HepG2 (cell line): ENCODE measurements at regions not wholly inside any gene's neighbourhood (a gene's known extent, or its start where the extent isn't known, plus 50 kb on each side); places are given as distances from the start of the nearest gene placed in this dataset.

ENCODE experiments used
- ATAC-seq: fragments of 200-7000 bp; cut with Tn5 transposase; 3 replicates; pipeline ENCODE4 v1.9.1; 2020; ENCODE audit warnings: mild to moderate bottlenecking, moderate library complexity
- BruUV-seq: library from RNA; stranded (reverse); fragments of 400-500 nt; replicated peaks from 2 replicates; lab custom pipeline; 2021; lab: Mats Ljungman, UMichigan
- CTCF ChIA-PET: fragments of 300-600 bp; formaldehyde crosslinking; extraction: SDS; loops from one replicate; lab custom pipeline; 2021; ENCODE audit warnings: low total read pairs, inconsistent platforms, low intra/inter-chr PET ratio; lab: Yijun Ruan, JAX
- POLR2A ChIA-PET: fragments of 350-600 bp; sonication (Branson Sonifier 250); formaldehyde crosslinking; loops from one replicate; lab custom pipeline; 2020; ENCODE audit warnings: antibody characterized with exemption, inconsistent platforms; lab: Yijun Ruan, JAX
- DNase-seq: peaks from one replicate; pipeline ENCODE4 v3.0.0-alpha.2; 2015; ENCODE audit warnings: low spot score
- FAIRE-seq: peaks from 3 replicates; lab custom pipeline; 2011; peaks lifted over from hg19 to GRCh38; lab: Jason Lieb, UNC
- H2AFZ ChIP-seq: one replicate; pipeline ENCODE4 v1.6.1; 2011; ENCODE audit warnings: low read length, inconsistent platforms
- H3K27ac ChIP-seq: fragments of 300-600 bp; 3 replicates; pipeline ENCODE4 v1.8.0; 2011; ENCODE audit warnings: mixed run types, mild to moderate bottlenecking, mixed read lengths, low read length, inconsistent platforms; ENCODE audit not compliant: insufficient read depth; ENCODE audit errors: extremely low read length
- H3K27me3 ChIP-seq, 2 experiments: fragments of 200-600 bp in 1 of 2; 2 replicates in 1 of 2; 3 replicates in 1 of 2; pipeline versions ENCODE4 v1.6.0 to v1.8.0; 2011; ENCODE audit warnings: low read length in 2 of 2, mild to moderate bottlenecking in 2 of 2, moderate library complexity in 2 of 2, inconsistent platforms in 1 of 2; ENCODE audit not compliant: insufficient read depth in 2 of 2, control insufficient read depth in 1 of 2
- H3K36me3 ChIP-seq, 2 experiments: fragments of 200-600 bp in 1 of 2; replicated peaks in 1 of 2; 2 replicates in 1 of 2; 3 replicates in 1 of 2; pipeline versions ENCODE4 v1.5.1 to v1.8.0; 2011; ENCODE audit warnings: low read length in 2 of 2, inconsistent platforms in 1 of 2; ENCODE audit not compliant: insufficient read depth in 2 of 2, control insufficient read depth in 1 of 2
- H3K4me1 ChIP-seq: 2 replicates; pipeline ENCODE4 v1.5.1; 2012; ENCODE audit warnings: low read length, inconsistent platforms; ENCODE audit not compliant: insufficient read depth
- H3K4me2 ChIP-seq: 2 replicates; pipeline ENCODE4 v1.6.0; 2011; ENCODE audit warnings: low read depth, low read length, inconsistent platforms
- H3K4me3 ChIP-seq, 3 experiments: fragments of 200-600 bp in 1 of 3; sonication (generic), shearing (Covaris generic) in 1 of 3; replicated peaks in 1 of 3; 2 replicates each; pipeline ENCODE4 v1.5.1; 2011 to 2016; ENCODE audit warnings: low read length in 3 of 3, inconsistent platforms in 2 of 3, low read depth in 2 of 3, mild to moderate bottlenecking in 2 of 3, control low read depth in 1 of 3, mixed read lengths in 1 of 3; ENCODE audit not compliant: insufficient read depth in 1 of 3
- H3K79me2 ChIP-seq: one replicate; pipeline ENCODE4 v1.6.1; 2011; ENCODE audit warnings: low read length, inconsistent platforms; ENCODE audit not compliant: insufficient read depth
- H3K9ac ChIP-seq: 2 replicates; pipeline ENCODE4 v1.6.0; 2011; ENCODE audit warnings: mild to moderate bottlenecking, low read depth, low read length, inconsistent platforms; ENCODE audit not compliant: insufficient read depth
- H3K9me3 ChIP-seq: 2 replicates; pipeline ENCODE4 v1.5.1; 2012; ENCODE audit warnings: mild to moderate bottlenecking, low read length
- H4K20me1 ChIP-seq: 2 replicates; pipeline ENCODE4 v1.6.0; 2011; ENCODE audit warnings: inconsistent platforms, mild to moderate bottlenecking, low read length, moderate library complexity; ENCODE audit not compliant: insufficient read depth
- HHEX ChIP-seq: IDR thresholded peaks from 2 replicates; pipeline ENCODE4 v1.6.1; 2016; ENCODE audit warnings: control low read depth
- HNF4G ChIP-seq, 2 experiments: sonication (generic) in 1 of 2; formaldehyde crosslinking in 1 of 2; IDR thresholded peaks; 2 replicates each; pipeline versions ENCODE4 v1.4.0 to v1.6.1; 2011 to 2020; ENCODE audit warnings: borderline replicate concordance in 2 of 2, low read depth in 2 of 2, mild to moderate bottlenecking in 2 of 2, low read length in 1 of 2, missing genetic modification reagents in 1 of 2, moderate library complexity in 1 of 2
- HNRNPH1 ChIP-seq: fragments of 200-400 bp; formaldehyde crosslinking; optimal IDR thresholded peaks from 2 replicates; pipeline ENCODE3; 2017; ENCODE audit warnings: mild to moderate bottlenecking, low read depth, low read length
- MBNL3 ChIP-seq: fragments of 250-450 bp; sonication (Bioruptor Pico); conservative IDR thresholded peaks from 2 replicates; pipeline ENCODE4 v1.8.0; 2022; ENCODE audit warnings: mild to moderate bottlenecking, inconsistent platforms
- NFE2L2 ChIP-seq: fragments of 150-350 bp; IDR thresholded peaks from 2 replicates; pipeline ENCODE4 v1.6.1; 2014; ENCODE audit warnings: low read length
- PBX3 ChIP-seq: sonication (generic); formaldehyde crosslinking; IDR thresholded peaks from 2 replicates; pipeline ENCODE4 v1.8.1; 2023; ENCODE audit warnings: missing genetic modification reagents, inconsistent platforms, borderline replicate concordance
- PLRG1 ChIP-seq: fragments of 450-650 bp; conservative IDR thresholded peaks from 2 replicates; pipeline ENCODE4 v1.6.1; 2016
- POLR2G ChIP-seq: fragments of 200-400 bp; formaldehyde crosslinking; IDR thresholded peaks from 2 replicates; pipeline ENCODE4 v1.6.1; 2018; ENCODE audit warnings: mild to moderate bottlenecking, low read depth, low read length, moderate library complexity
- SMC3 ChIP-seq: IDR thresholded peaks from 2 replicates; pipeline ENCODE4 v1.6.1; 2011; ENCODE audit warnings: low read length, improper control_type of control experiment
- SP5 ChIP-seq: IDR thresholded peaks from 2 replicates; pipeline ENCODE4 v1.6.1; 2016; ENCODE audit warnings: low read depth, borderline replicate concordance
- ZC3H4 ChIP-seq: sonication (generic); formaldehyde crosslinking; IDR thresholded peaks from 2 replicates; pipeline ENCODE4 v1.4.0; 2020; ENCODE audit warnings: missing genetic modification reagents, borderline replicate concordance
- ZFP90 ChIP-seq: sonication (generic); formaldehyde crosslinking; IDR thresholded peaks from 2 replicates; pipeline ENCODE4 v1.8.0; 2022; ENCODE audit warnings: missing genetic modification reagents, mild to moderate bottlenecking, inconsistent platforms, borderline replicate concordance
- ZNF350 ChIP-seq: sonication (generic); formaldehyde crosslinking; IDR thresholded peaks from 2 replicates; pipeline ENCODE4 v1.4.0; 2020; ENCODE audit warnings: mild to moderate bottlenecking, low read depth, missing genetic modification reagents, borderline replicate concordance
- ZNF451 ChIP-seq: sonication (generic); formaldehyde crosslinking; IDR thresholded peaks from 2 replicates; pipeline ENCODE4 v1.5.0; 2020; ENCODE audit warnings: mild to moderate bottlenecking, missing genetic modification reagents
- ZNF790 ChIP-seq: sonication (generic); formaldehyde crosslinking; IDR thresholded peaks from 2 replicates; pipeline ENCODE4 v1.8.0; 2022; ENCODE audit warnings: missing genetic modification reagents, mild to moderate bottlenecking, borderline replicate concordance
- ZNF891 ChIP-seq: sonication (generic); formaldehyde crosslinking; IDR thresholded peaks from 2 replicates; pipeline ENCODE4 v1.5.0; 2020; ENCODE audit warnings: mild to moderate bottlenecking, missing genetic modification reagents
- ZXDC ChIP-seq: sonication (generic); formaldehyde crosslinking; IDR thresholded peaks from 2 replicates; pipeline ENCODE4 v1.5.0; 2020; ENCODE audit warnings: mild to moderate bottlenecking, missing genetic modification reagents
- WGBS: methylation state at CpG from one replicate; pipeline ENCODE4 v1.1.6; 2017; ENCODE audit warnings: low lambda C conversion rate; 5-methylcytosine and 5-hydroxymethylcytosine counted together
- in situ Hi-C: cut with HindIII; loops from 2 replicates; pipeline ENCODE4 v1.10.0; 2017; ENCODE audit warnings: low pct_unique_long_range_greater_than_20kb; ENCODE audit not compliant: extremely low pct_ligation_motif_present
- intact Hi-C: fragments of 100-400 bp; cut with micrococcal nuclease; formaldehyde crosslinking; loops from one replicate; pipeline ENCODE4 v1.10.0; 2022; ENCODE audit not compliant: unreplicated experiment
- TF ChIP-seq, protein P1 (sequence below): sonication (generic); formaldehyde crosslinking; conservative IDR thresholded peaks from 2 replicates; pipeline ENCODE4 v1.8.1; 2023; ENCODE audit warnings: missing genetic modification reagents

DNA sequence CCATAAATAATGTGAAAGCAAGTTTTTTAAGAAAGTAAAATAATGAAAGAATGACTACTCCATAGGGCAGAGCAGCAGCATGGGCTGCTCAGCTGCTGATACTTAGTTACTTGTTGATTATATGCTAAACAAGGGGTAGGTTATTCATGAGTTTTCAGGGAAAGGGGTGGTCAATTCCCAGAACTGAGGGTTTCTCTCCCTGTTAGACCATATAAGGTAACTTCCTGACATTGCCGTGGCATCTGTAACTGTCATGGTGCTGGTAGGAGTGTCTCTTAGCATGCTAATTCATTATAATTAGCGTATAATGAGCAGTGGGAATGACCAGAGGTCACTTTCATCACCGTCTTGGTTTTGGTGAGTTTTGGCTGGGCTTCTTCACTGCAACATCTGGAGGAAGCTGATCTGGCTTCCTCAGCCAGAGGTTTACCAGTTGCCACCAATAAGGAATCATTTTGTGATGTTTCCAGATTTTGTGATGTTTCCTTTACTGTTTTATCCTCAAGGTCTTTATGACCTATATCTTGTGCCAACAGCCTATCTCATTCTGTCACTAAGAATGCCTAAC, 121.8 kb upstream of the CHL1 start:
- no peaks in the 10 kb centered on the region for H3K36me3 ChIP-seq
- BruUV-seq = no TSS peak
- 26% methylated on average over 3 of the region's 3 CpGs for WGBS
- H3K27me3 ChIP-seq = no peaks in the 10 kb centered on the region
- no peak overlapping the region for H2AFZ ChIP-seq
- H3K27ac ChIP-seq = no peak overlapping the region
- TF ChIP-seq ZNF790 (CRISPR knock-in tag) (no peak), NFE2L2 (no peak), MBNL3 (no peak), ZNF451 (CRISPR knock-in tag) (no peak), HNF4G (IDR thresholded peaks at IDR 0.05; ENCODE audit: borderline replicate concordance, low read depth, low read length) (no peak), HNF4G (CRISPR knock-in tag; IDR thresholded peaks at IDR 0.05; ENCODE audit: borderline replicate concordance, low read depth) (no peak), ZFP90 (CRISPR knock-in tag) (no peak), PBX3 (no peak), HHEX (CRISPR knock-in tag) (no peak), ZC3H4 (CRISPR knock-in tag) (no peak), ZNF891 (CRISPR knock-in tag) (no peak), HNRNPH1 (no peak), PLRG1 (no peak), POLR2G (no peak), ZXDC (CRISPR knock-in tag) (no peak), ZNF350 (CRISPR knock-in tag) (no peak), SP5 (CRISPR knock-in tag) (no peak), SMC3 (no peak)
- TF ChIP-seq, protein P1, sequence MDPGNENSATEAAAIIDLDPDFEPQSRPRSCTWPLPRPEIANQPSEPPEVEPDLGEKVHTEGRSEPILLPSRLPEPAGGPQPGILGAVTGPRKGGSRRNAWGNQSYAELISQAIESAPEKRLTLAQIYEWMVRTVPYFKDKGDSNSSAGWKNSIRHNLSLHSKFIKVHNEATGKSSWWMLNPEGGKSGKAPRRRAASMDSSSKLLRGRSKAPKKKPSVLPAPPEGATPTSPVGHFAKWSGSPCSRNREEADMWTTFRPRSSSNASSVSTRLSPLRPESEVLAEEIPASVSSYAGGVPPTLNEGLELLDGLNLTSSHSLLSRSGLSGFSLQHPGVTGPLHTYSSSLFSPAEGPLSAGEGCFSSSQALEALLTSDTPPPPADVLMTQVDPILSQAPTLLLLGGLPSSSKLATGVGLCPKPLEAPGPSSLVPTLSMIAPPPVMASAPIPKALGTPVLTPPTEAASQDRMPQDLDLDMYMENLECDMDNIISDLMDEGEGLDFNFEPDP = no peak
- no peak overlapping the region for H3K4me2 ChIP-seq
- DNase-seq = no peak
- H3K4me3 ChIP-seq = no peak overlapping the region
- ChIA-PET POLR2A (no interaction called here), CTCF (no interaction called here)
- no peaks in the 10 kb centered on the region for H3K4me1 ChIP-seq
- no peak for FAIRE-seq
- ATAC-seq = no peak
- no peaks in the 10 kb centered on the region for H4K20me1 ChIP-seq
- in situ Hi-C loops = no loop called here
- no peaks in the 10 kb centered on the region for H3K79me2 ChIP-seq
- peaks cover 11% of the 10 kb centered on the region for H3K9me3 ChIP-seq
- intact Hi-C loops = no loop called here
- no peak overlapping the region for H3K9ac ChIP-seq
